Activated T-helper 1 cell treated with anti-CD3 and anti-CD28 coated beads, Interleukin-12 subunit alpha, Interleukin-12 subunit beta, Interleukin-2, Interleukin-4 antibody, amounts not matched to agents 30 ng/mL and 10 ng/mL and 1 ng/mL, durations not matched to agents 14 hours and 24 hours and 36 hours (primary cell): ENCODE measurements at regions not wholly inside any gene's neighbourhood (a gene's known extent, or its start where the extent isn't known, plus 50 kb on each side); places are given as distances from the start of the nearest gene placed in this dataset.

Source experiments
- DNase-seq: peaks from one replicate; pipeline ENCODE4 v3.0.0; 2021; ENCODE audit warnings: low spot score
- H3K27ac Mint-ChIP-seq: one replicate; pipeline ENCODE4 v1.8.0; 2021; ENCODE audit warnings: mild to moderate bottlenecking, mixed read lengths
- H3K27me3 Mint-ChIP-seq: one replicate; pipeline ENCODE4 v1.8.0; 2022; ENCODE audit warnings: mild to moderate bottlenecking, moderate library complexity, mixed read lengths; ENCODE audit not compliant: insufficient read depth
- H3K36me3 Mint-ChIP-seq: one replicate; pipeline ENCODE4 v1.8.0; 2021; ENCODE audit warnings: low read depth, mixed read lengths
- H3K4me1 Mint-ChIP-seq: one replicate; pipeline ENCODE4 v1.8.0; 2021; ENCODE audit warnings: low read depth, mixed read lengths
- H3K4me3 Mint-ChIP-seq: one replicate; pipeline ENCODE4 v1.8.0; 2021; ENCODE audit warnings: mild to moderate bottlenecking, moderate library complexity, mixed read lengths
- H3K9me3 Mint-ChIP-seq: one replicate; pipeline ENCODE4 v1.8.0; 2021; ENCODE audit warnings: mixed read lengths
- intact Hi-C: fragments of 100-400 bp; cut with micrococcal nuclease; formaldehyde crosslinking; loops from one replicate; pipeline ENCODE4 v1.15.1; 2024

DNA sequence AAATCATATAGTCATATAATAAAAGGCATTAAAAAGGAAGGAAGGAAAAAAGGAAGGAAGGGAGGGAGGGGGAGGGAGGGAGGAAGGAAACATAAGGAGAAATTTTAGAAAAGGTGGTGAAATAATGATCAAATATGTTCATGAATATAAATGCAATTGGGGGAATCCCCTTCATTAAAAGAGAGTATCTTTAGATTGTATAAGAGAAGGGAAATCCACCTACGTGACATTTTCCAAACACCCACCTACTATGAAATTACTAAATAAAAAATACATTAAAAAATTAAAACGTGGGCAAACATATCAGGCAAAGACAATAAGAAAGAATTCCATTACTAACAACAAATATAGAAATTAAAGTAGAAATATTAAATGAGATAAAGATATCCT lies 203.4 kb upstream of the PARD3B start:
- Mint-ChIP-seq H3K36me3 (no peaks in the 10 kb centered on the region), H3K9me3 (no peaks in the 10 kb centered on the region), H3K4me1 (no peaks in the 10 kb centered on the region), H3K4me3 (no peak overlapping the region), H3K27me3 (peaks cover 35% of the 10 kb centered on the region), H3K27ac (no peak overlapping the region)
- intact Hi-C loops = no loop called here
- no peak for DNase-seq

GRCh38 chr2:204343685-204344084 lies 201.6 kb upstream of the PARD3B start:
- H3K27ac Mint-ChIP-seq = no peak overlapping the region
- no peaks in the 10 kb centered on the region for H3K9me3 Mint-ChIP-seq
- H3K27me3 Mint-ChIP-seq = peaks cover 27% of the 10 kb centered on the region
- no peak for DNase-seq
- H3K36me3 Mint-ChIP-seq = no peaks in the 10 kb centered on the region
- intact Hi-C loops = no loop called here
- no peaks in the 10 kb centered on the region for H3K4me1 Mint-ChIP-seq
- H3K4me3 Mint-ChIP-seq = no peak overlapping the region

DNA sequence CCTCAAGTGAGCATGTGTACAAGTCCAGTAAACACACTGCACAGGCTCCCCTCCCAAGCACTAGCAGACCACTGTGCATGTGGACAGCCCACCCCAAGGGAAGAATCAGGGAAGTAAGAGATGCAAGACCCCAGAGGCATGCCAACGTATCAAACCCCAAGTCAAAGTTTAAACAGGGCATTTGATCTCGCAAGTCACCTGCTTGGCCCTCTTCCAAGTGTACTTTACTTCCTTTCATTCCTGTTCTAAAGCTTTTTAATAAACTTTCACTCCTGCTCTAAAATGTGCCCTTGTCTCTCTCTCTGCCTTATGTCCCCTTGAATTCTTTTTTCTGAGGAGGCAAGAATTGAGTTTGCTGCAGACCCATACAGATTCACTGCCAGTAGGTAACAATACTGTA lies 201.2 kb upstream of the PARD3B start:
- H3K9me3 Mint-ChIP-seq = no peaks in the 10 kb centered on the region
- H3K27ac Mint-ChIP-seq = no peak overlapping the region
- H3K4me1 Mint-ChIP-seq = no peaks in the 10 kb centered on the region
- no peaks in the 10 kb centered on the region for H3K36me3 Mint-ChIP-seq
- H3K27me3 Mint-ChIP-seq = peaks cover 23% of the 10 kb centered on the region
- no peak for DNase-seq
- intact Hi-C loops = no loop called here
- H3K4me3 Mint-ChIP-seq = no peak overlapping the region

DNA sequence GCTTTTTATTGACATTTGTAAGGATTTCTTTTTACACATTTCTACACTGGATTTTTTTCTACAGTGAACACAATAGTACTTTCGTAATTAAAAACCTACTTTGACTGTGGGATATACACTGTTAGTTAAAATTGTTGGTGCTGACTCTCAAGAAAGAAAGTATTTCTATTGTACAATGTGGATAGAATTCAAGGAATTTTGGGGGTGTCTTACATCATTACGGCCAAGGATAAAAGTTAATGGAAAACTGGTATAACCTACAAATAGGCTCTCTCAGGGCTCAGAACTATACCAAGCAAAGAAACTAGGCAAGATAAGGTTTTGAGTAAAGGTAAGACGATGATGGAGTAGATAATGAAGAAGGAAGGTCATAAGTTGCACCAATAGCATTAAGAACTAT lies 198.4 kb upstream of the PARD3B start:
- intact Hi-C loops = no loop called here
- H3K27ac Mint-ChIP-seq = no peak overlapping the region
- H3K9me3 Mint-ChIP-seq = no peaks in the 10 kb centered on the region

GRCh38 chr2:204353823-204354222 lies 191.5 kb upstream of the PARD3B start:
- Mint-ChIP-seq H3K4me3 (no peak overlapping the region), H3K9me3 (no peaks in the 10 kb centered on the region), H3K27ac (no peak overlapping the region), H3K4me1 (no peaks in the 10 kb centered on the region), H3K27me3 (peaks cover 19% of the 10 kb centered on the region), H3K36me3 (no peaks in the 10 kb centered on the region)
- intact Hi-C loops = no loop called here
- DNase-seq = no peak

More for the DNA sequence above, 198.4 kb upstream of the PARD3B start:
- no peaks in the 10 kb centered on the region for H3K36me3 Mint-ChIP-seq
- DNase-seq = no peak
- no peaks in the 10 kb centered on the region for H3K4me1 Mint-ChIP-seq
- no peak overlapping the region for H3K4me3 Mint-ChIP-seq
- peaks cover 22% of the 10 kb centered on the region for H3K27me3 Mint-ChIP-seq

DNA sequence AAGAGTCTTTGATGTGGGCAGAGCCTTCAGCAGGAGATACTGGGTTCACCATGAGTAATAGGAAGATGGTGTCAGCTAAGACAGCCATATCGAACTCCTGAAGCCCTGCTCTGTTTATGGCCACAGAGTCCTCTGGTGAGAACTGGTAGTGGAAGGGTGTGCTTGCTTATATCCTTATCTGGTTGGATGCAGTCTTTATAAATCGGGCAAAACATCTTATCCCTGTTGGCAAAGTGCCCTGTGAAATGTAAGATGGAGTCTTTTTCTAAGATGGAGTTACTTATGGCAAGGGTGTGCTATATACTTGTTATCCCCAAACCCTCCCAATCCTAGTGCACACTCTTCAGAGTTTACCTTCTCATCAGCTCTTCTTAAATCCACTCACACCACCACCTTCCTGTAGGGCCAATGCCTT lies 190.8 kb upstream of the PARD3B start:
- Mint-ChIP-seq H3K27ac (no peak overlapping the region), H3K4me3 (no peak overlapping the region), H3K27me3 (peaks cover 18% of the 10 kb centered on the region), H3K9me3 (no peaks in the 10 kb centered on the region), H3K4me1 (no peaks in the 10 kb centered on the region), H3K36me3 (no peaks in the 10 kb centered on the region)
- intact Hi-C loops = no loop called here
- DNase-seq = no peak

DNA sequence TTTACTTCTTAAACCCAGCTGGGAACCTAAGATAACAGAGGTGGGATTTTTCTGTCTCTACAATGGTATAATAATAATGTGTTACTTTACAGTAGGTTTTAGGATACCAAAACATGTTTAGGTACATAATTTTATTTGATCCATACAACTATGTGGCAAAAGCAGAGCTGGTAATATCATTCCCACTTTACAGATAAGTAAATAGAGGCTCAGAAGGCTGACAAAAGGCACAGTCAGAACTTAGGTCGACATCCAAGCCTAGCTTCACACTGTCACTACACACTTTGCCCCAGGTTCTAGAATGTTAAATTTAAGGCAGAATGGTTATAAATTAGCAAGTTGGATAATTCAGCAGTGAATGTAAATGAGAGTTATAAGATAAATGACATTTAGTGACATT lies 189.6 kb upstream of the PARD3B start:
- DNase-seq = no peak
- H3K4me1 Mint-ChIP-seq = no peaks in the 10 kb centered on the region
- H3K36me3 Mint-ChIP-seq = no peaks in the 10 kb centered on the region

GRCh38 chr2:204356151-204356641 lies 189.1 kb upstream of the PARD3B start:
- intact Hi-C loops = no loop called here
- no peaks in the 10 kb centered on the region for H3K36me3 Mint-ChIP-seq
- H3K4me3 Mint-ChIP-seq = no peak overlapping the region
- H3K9me3 Mint-ChIP-seq = no peaks in the 10 kb centered on the region
- no peaks in the 10 kb centered on the region for H3K4me1 Mint-ChIP-seq
- H3K27ac Mint-ChIP-seq = no peak overlapping the region
- no peak for DNase-seq
- H3K27me3 Mint-ChIP-seq = peaks cover 12% of the 10 kb centered on the region

More for the DNA sequence above, 189.6 kb upstream of the PARD3B start:
- Mint-ChIP-seq H3K4me3 (no peak overlapping the region), H3K27ac (no peak overlapping the region), H3K9me3 (no peaks in the 10 kb centered on the region), H3K27me3 (peaks cover 13% of the 10 kb centered on the region)
- intact Hi-C loops = no loop called here

DNA sequence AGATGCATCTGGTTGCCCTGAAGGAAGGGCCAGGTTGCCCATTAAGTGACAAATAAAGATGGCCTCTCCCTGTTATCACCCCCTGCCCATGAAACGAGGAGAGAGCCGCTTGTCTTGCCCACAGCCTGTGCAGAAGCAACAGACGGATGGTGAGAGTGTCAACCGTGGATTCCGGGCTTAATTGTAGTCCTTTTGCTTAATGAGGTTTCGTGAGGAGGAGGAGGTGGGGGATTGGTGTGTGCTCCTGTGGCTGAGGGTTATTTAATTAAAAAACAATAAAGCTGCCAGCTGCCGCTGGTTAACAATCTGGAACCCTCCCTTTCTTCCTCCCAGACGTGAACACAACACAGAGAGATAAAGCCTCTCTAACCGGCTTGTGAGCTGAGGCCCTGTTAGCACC lies 188.0 kb upstream of the PARD3B start:
- intact Hi-C loops = no loop called here
- Mint-ChIP-seq H3K36me3 (no peaks in the 10 kb centered on the region), H3K27me3 (peaks cover 12% of the 10 kb centered on the region), H3K27ac (no peak overlapping the region), H3K4me3 (no peak overlapping the region), H3K9me3 (no peaks in the 10 kb centered on the region), H3K4me1 (no peaks in the 10 kb centered on the region)
- no peak for DNase-seq

- Mint-ChIP-seq H3K27me3 (peaks cover 12% of the 10 kb centered on the region), H3K36me3 (no peaks in the 10 kb centered on the region), H3K4me1 (no peaks in the 10 kb centered on the region), H3K27ac (no peak overlapping the region), H3K4me3 (no peak overlapping the region), H3K9me3 (no peaks in the 10 kb centered on the region)
- intact Hi-C loops = no loop called here
- no peak for DNase-seq
These were observed 186.2 kb upstream of the PARD3B start for GRCh38 chr2:204359076-204359475.

DNA sequence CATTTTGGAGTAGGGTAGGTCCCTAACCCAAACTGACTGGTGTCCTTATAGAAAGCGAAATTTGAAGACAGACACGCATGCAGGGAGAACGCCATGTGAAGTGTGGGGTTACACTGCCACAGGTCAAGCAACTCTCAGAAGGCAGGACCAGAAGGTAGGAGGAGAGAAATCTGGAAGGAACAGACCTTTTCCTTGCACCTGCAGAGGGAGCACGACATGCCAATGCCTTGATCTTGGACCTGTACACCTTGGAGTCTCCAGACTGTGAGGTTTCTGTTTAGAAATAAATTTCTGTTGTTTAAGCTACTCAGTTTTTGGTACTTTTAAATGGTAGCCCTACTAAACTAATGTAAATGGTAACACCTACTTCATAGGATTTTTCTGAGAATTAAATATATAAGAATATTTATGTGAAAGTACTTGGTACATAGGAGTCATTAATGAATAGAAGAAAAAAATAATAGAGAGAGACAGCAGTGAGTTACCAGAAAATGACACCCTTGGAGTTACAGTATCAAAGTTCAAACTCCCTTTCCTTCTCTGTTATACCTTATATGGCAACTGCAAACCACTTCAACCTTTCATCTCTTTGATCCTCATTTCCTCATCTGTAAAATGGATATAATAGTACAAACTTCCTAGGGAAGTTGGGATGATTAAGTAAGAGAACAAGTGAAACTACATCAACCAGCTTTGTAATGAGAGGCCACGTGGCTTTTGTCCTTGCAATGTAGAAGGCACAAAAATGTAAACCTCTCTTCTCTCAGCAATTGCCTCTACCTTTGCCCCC lies 184.9 kb upstream of the PARD3B start:
- intact Hi-C loops = no loop called here

GRCh38 chr2:204361738-204362137 lies 183.5 kb upstream of the PARD3B start:
- Mint-ChIP-seq H3K4me1 (no peaks in the 10 kb centered on the region), H3K27ac (no peak overlapping the region), H3K27me3 (peaks cover 2% of the 10 kb centered on the region), H3K36me3 (no peaks in the 10 kb centered on the region), H3K9me3 (no peaks in the 10 kb centered on the region), H3K4me3 (no peak overlapping the region)
- intact Hi-C loops = no loop called here
- no peak for DNase-seq

More for the DNA sequence above, 184.9 kb upstream of the PARD3B start:
- H3K27ac Mint-ChIP-seq = no peak overlapping the region
- H3K36me3 Mint-ChIP-seq = no peaks in the 10 kb centered on the region
- H3K4me3 Mint-ChIP-seq = no peak overlapping the region
- no peak for DNase-seq
- no peaks in the 10 kb centered on the region for H3K9me3 Mint-ChIP-seq
- peaks cover 7% of the 10 kb centered on the region for H3K27me3 Mint-ChIP-seq
- H3K4me1 Mint-ChIP-seq = no peaks in the 10 kb centered on the region

- no peaks in the 10 kb centered on the region for H3K4me1 Mint-ChIP-seq
- no peak for DNase-seq
- intact Hi-C loops = no loop called here
- no peak overlapping the region for H3K4me3 Mint-ChIP-seq
- no peak overlapping the region for H3K27ac Mint-ChIP-seq
- H3K36me3 Mint-ChIP-seq = no peaks in the 10 kb centered on the region
- peaks cover 2% of the 10 kb centered on the region for H3K27me3 Mint-ChIP-seq
- H3K9me3 Mint-ChIP-seq = no peaks in the 10 kb centered on the region
These were observed 182.7 kb upstream of the PARD3B start for GRCh38 chr2:204362581-204362980.

GRCh38 chr2:204363513-204363912 lies 181.8 kb upstream of the PARD3B start:
- Mint-ChIP-seq H3K36me3 (no peaks in the 10 kb centered on the region), H3K4me1 (no peaks in the 10 kb centered on the region), H3K4me3 (no peak overlapping the region), H3K27ac (no peak overlapping the region), H3K27me3 (peaks cover 5% of the 10 kb centered on the region), H3K9me3 (no peaks in the 10 kb centered on the region)
- no peak for DNase-seq
- intact Hi-C loops = no loop called here
